CD4-positive, alpha-beta T cell (primary cell): ENCODE measurements at regions not wholly inside any gene's neighbourhood (a gene's known extent, or its start where the extent isn't known, plus 50 kb on each side); places are given as distances from the start of the nearest gene placed in this dataset.

Source experiments
- ATAC-seq: fragments of 200-7000 bp; cut with Tn5 transposase; one replicate; pipeline ENCODE4 v1.10.0; 2022; ENCODE audit warnings: mild to moderate bottlenecking; ENCODE audit not compliant: poor library complexity
- CTCF ChIA-PET: fragments of 350-600 bp; sonication (Branson Sonifier 250); formaldehyde crosslinking; loops from one replicate; lab custom pipeline; 2021; ENCODE audit warnings: antibody characterized with exemption, inconsistent platforms; lab: Charles Lee
- POLR2A ChIA-PET: fragments of 350-600 bp; sonication (Branson Sonifier 250); formaldehyde crosslinking; loops from one replicate; lab custom pipeline; 2021; ENCODE audit warnings: antibody characterized with exemption, inconsistent platforms; lab: Charles Lee
- DNase-seq, 14 experiments: peaks; one replicate each; pipeline ENCODE4 v3.0.0-alpha.2; 2013 to 2020; ENCODE audit warnings: mixed read lengths in 2 of 14
- H3K27ac ChIP-seq, 2 donors: one replicate each; pipeline versions ENCODE4 v1.5.1 to v1.7.0; 2013; ENCODE audit warnings: low read length in 2 of 2, low read depth in 1 of 2, mild to moderate bottlenecking in 1 of 2
- H3K27me3 ChIP-seq, 2 experiments: 1 replicate in 1 of 2; 2 replicates in 1 of 2; pipeline versions ENCODE4 v1.6.1 to v1.7.0; 2013; ENCODE audit warnings: low read length in 2 of 2, control low read depth in 1 of 2, mild to moderate bottlenecking in 1 of 2, moderate library complexity in 1 of 2; ENCODE audit not compliant: insufficient read depth in 2 of 2, control insufficient read depth in 1 of 2
- H3K36me3 ChIP-seq: one replicate; pipeline ENCODE4 v1.6.1; 2013; ENCODE audit warnings: low read length, control low read depth; ENCODE audit not compliant: insufficient read depth
- H3K4me1 ChIP-seq: one replicate; pipeline ENCODE4 v1.6.1; 2013; ENCODE audit warnings: low read length, control low read depth; ENCODE audit not compliant: insufficient read depth
- H3K4me3 ChIP-seq: one replicate; pipeline ENCODE4 v1.5.1; 2013; ENCODE audit warnings: mild to moderate bottlenecking, low read length, moderate library complexity
- H3K9me3 ChIP-seq, 2 experiments: 1 replicate in 1 of 2; 2 replicates in 1 of 2; pipeline versions ENCODE4 v1.6.1 to v1.7.0; 2013; ENCODE audit warnings: low read length in 2 of 2, mild to moderate bottlenecking in 2 of 2, control low read depth in 1 of 2, moderate library complexity in 1 of 2; ENCODE audit not compliant: control insufficient read depth in 1 of 2, insufficient read depth in 1 of 2
- H3K27ac Mint-ChIP-seq: one replicate; pipeline ENCODE4 v1.8.0; 2020; ENCODE audit warnings: mixed read lengths
- H3K27me3 Mint-ChIP-seq: one replicate; pipeline ENCODE4 v1.8.0; 2021; ENCODE audit warnings: mixed read lengths
- H3K36me3 Mint-ChIP-seq: one replicate; pipeline ENCODE4 v1.8.0; 2021; ENCODE audit warnings: low read depth, mixed read lengths
- H3K4me1 Mint-ChIP-seq: one replicate; pipeline ENCODE4 v1.8.0; 2021; ENCODE audit warnings: low read depth, mixed read lengths
- H3K4me3 Mint-ChIP-seq: one replicate; pipeline ENCODE4 v1.8.0; 2020; ENCODE audit warnings: mild to moderate bottlenecking, mixed read lengths
- H3K9me3 Mint-ChIP-seq: one replicate; pipeline ENCODE4 v1.8.0; 2020; ENCODE audit warnings: mixed read lengths
- intact Hi-C, 2 experiments: fragments of 100-400 bp; cut with DNase I in 1 of 2; cut with micrococcal nuclease in 1 of 2; formaldehyde crosslinking; loops; one replicate each; pipeline versions ENCODE4 v1.15.1 to v1.9.0; 2023 to 2025; cut with DNase I, micrococcal nuclease
- TF ChIP-seq, protein P1 (sequence below): fragments of 200-600 bp; IDR thresholded peaks from one replicate; pipeline ENCODE4 v1.8.0; 2022; ENCODE audit warnings: antibody characterized with exemption, mild to moderate bottlenecking

DNA sequence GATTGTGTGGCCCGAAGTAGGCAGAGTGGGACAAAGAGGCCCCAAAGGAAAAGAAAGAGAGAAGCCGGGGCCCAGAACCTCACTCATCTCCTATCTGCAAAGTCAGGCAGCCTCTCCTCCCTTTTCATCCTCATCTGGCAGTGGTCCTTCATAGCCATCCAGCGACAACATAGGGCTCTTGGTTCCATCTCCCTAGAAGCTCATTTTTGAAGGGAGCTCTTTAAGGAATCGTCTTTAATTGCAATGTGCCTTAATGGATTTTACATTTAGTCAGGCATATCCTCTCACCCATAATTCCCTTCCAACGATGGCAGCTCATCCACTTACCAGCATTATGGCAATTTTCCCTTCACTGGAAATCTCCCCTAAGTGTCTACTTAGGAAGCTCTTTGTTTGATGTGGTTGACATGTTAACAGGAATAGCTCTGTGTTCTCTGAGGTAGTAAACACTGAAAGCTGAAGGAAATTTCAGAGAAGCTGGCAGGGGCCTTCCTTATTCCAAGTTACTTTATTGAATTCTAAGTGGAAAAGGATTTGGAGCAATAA, 780.6 kb downstream of the TSN start:
- POLR2A ChIA-PET: no interaction called here
- intact Hi-C loops: no loop called here
- Histone ChIP-seq H3K9me3 (peaks cover 0 to 5% of the 10 kb centered on the region in 2 experiments), H3K27me3 (no peaks in the 10 kb centered on the region), H3K4me1 (no peaks in the 10 kb centered on the region), H3K4me3 (no peak overlapping the region), H3K36me3 (no peaks in the 10 kb centered on the region), H3K27ac (no peak overlapping the region)
- Mint-ChIP-seq H3K27ac (no peak overlapping the region), H3K4me1 (no peaks in the 10 kb centered on the region), H3K36me3 (no peaks in the 10 kb centered on the region), H3K9me3 (peaks cover 3% of the 10 kb centered on the region), H3K27me3 (no peaks in the 10 kb centered on the region), H3K4me3 (no peak overlapping the region)
- no peak for DNase-seq
- no peak for ATAC-seq
- CTCF ChIA-PET: no interaction called here
- TF ChIP-seq, protein P1, sequence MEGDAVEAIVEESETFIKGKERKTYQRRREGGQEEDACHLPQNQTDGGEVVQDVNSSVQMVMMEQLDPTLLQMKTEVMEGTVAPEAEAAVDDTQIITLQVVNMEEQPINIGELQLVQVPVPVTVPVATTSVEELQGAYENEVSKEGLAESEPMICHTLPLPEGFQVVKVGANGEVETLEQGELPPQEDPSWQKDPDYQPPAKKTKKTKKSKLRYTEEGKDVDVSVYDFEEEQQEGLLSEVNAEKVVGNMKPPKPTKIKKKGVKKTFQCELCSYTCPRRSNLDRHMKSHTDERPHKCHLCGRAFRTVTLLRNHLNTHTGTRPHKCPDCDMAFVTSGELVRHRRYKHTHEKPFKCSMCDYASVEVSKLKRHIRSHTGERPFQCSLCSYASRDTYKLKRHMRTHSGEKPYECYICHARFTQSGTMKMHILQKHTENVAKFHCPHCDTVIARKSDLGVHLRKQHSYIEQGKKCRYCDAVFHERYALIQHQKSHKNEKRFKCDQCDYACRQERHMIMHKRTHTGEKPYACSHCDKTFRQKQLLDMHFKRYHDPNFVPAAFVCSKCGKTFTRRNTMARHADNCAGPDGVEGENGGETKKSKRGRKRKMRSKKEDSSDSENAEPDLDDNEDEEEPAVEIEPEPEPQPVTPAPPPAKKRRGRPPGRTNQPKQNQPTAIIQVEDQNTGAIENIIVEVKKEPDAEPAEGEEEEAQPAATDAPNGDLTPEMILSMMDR: no peak

DNA sequence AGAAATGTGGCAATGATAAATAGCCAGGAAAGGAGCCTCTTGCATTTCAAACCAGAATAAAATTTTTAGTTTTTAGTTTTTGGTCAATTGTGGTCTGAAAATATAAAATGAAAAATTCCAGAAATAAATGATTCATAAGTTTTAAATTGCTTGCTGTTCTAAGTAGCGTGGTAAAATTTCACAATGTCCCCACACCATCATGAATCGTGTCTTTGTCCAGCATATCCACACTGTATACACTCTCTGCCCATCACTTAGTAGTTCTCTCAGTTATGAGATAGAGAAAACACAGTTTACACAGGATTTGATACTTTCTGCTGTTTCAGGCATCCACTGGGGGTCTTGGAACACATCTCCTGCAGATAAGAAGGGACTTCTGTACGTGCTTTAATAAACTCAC, 783.9 kb downstream of the TSN start:
- ATAC-seq (no peak), DNase-seq (no peak)
- POLR2A ChIA-PET: no interaction called here
- TF ChIP-seq, protein P1: no peak
- intact Hi-C loops: no loop called here
- CTCF ChIA-PET: no interaction called here
- Mint-ChIP-seq H3K4me3 (no peak overlapping the region), H3K27me3 (no peaks in the 10 kb centered on the region), H3K27ac (no peak overlapping the region), H3K36me3 (no peaks in the 10 kb centered on the region), H3K9me3 (peaks cover 6% of the 10 kb centered on the region), H3K4me1 (no peaks in the 10 kb centered on the region)
- Histone ChIP-seq H3K4me3 (no peak overlapping the region), H3K36me3 (no peaks in the 10 kb centered on the region), H3K27ac (no peak overlapping the region), H3K27me3 (no peaks in the 10 kb centered on the region), H3K9me3 (no peaks in the 10 kb centered on the region), H3K4me1 (no peaks in the 10 kb centered on the region)

DNA sequence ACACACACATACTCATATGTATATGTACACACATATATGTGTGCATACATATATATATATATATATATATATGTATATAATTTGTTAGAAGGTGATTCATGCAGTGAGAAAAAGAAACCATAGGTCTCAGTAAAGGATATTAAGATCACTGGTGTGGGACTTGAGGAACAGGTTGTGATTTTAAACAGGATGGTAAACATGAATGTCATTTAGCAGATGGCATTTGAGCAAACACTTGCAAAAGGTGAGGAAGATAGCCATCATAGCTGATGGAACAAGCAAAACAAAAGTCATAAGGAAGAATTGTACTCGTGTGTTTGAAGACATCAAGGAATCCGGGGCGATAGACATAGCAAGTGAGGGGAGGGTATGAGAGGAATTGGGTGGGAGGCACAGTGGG, 784.5 kb downstream of the TSN start:
- Histone ChIP-seq H3K36me3 (no peaks in the 10 kb centered on the region), H3K27ac (no peak overlapping the region), H3K27me3 (no peaks in the 10 kb centered on the region), H3K9me3 (no peaks in the 10 kb centered on the region), H3K4me1 (no peaks in the 10 kb centered on the region), H3K4me3 (no peak overlapping the region)
- DNase-seq: no peak
- ChIA-PET POLR2A (no interaction called here), CTCF (no interaction called here)
- Mint-ChIP-seq H3K27ac (no peak overlapping the region), H3K36me3 (no peaks in the 10 kb centered on the region), H3K9me3 (peaks cover 6% of the 10 kb centered on the region), H3K27me3 (no peaks in the 10 kb centered on the region), H3K4me1 (no peaks in the 10 kb centered on the region), H3K4me3 (no peak overlapping the region)
- TF ChIP-seq, protein P1: no peak
- no peak for ATAC-seq
- intact Hi-C loops: no loop called here
